ENCODE measurements at regions not wholly inside any gene's neighbourhood (a gene's known extent, or its start where the extent isn't known, plus 50 kb on each side); places are given as distances from the start of the nearest gene placed in this dataset.

DNA sequence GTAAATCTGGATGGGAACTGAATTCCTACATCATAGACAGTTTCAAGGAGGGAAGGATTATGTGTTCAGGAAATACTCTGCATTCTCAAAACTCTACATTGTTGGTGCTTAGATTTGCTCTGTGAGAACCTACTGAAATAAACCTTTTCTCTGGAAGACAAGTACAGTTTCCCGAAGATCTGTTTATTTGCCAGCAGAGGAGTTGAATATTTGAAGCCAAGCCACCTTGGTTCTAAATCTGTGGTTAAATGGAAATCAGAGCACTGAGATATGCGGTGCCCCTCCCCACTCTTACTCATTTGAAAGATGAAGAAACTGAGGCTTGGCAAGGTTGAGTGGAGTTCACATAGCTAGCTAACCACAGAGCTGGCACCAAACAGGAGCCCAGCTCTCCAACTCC is 146.3 kb upstream of the CTAGE1 start:
- peak overlapping the region in 1 of 2 experiments; percentile 39; a peak in 2 of 6 replicates for H3K27ac ChIP-seq
- no peak for ATAC-seq
- H3K4me1 ChIP-seq = peaks cover 19% of the 10 kb centered on the region
- no peaks in the 10 kb centered on the region for H3K9me3 ChIP-seq
- H3K4me3 ChIP-seq = no peak overlapping the region
- no peak for DNase-seq (ENCODE audit: low read depth in 1 of 2, low spot score in 1 of 2)
- POLR2A ChIA-PET = no interaction called here
- TF ChIP-seq CEBPB (IDR thresholded peaks at IDR 0.05) = no peak
- no peak for TF ChIP-seq SMC3 (IDR thresholded peaks at IDR 0.05)
- TF ChIP-seq, protein P1, sequence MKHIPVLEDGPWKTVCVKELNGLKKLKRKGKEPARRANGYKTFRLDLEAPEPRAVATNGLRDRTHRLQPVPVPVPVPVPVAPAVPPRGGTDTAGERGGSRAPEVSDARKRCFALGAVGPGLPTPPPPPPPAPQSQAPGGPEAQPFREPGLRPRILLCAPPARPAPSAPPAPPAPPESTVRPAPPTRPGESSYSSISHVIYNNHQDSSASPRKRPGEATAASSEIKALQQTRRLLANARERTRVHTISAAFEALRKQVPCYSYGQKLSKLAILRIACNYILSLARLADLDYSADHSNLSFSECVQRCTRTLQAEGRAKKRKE (CRISPR knock-in tag; IDR thresholded peaks at IDR 0.05; ENCODE audit: low read depth) = no peak
- no peak for TF ChIP-seq PHF8 (IDR thresholded peaks at IDR 0.05; ENCODE audit: borderline replicate concordance, low read depth)
- no peak for TF ChIP-seq NR3C1 (IDR thresholded peaks at IDR 0.05)
- TF ChIP-seq ZFP36 (IDR thresholded peaks at IDR 0.05; ENCODE audit: borderline replicate concordance, partially characterized antibody) = no peak
- no peak for TF ChIP-seq JUN (IDR thresholded peaks at IDR 0.05)
- TF ChIP-seq RFX5 (IDR thresholded peaks at IDR 0.05) = no peak
- TF ChIP-seq HOXA7 (CRISPR knock-in tag; IDR thresholded peaks at IDR 0.05) = no peak
- CTCF ChIA-PET = interaction anchor here (0.6 to 1.4 kb wide), 6 partner anchors 10 to 671 kb away, joined by 3 to 5 read pairs (median 4); no protein-coding TSS in a partner anchor
- no peak for FAIRE-seq
- H3K4me2 ChIP-seq = no peak overlapping the region
- WGBS (ENCODE audit: missing lambda C conversion rate) = 77% methylated on average over 2 of the region's 2 CpGs

- no peak overlapping the region; a peak in 1 of 6 replicates for H3K27ac ChIP-seq
- POLR2A ChIA-PET = no interaction called here
Observed at GRCh38 chr18:22566703-22567420, 149.1 kb upstream of the CTAGE1 start.

GRCh38 chr18:22567794-22568193 is 150.1 kb upstream of the CTAGE1 start:
- ATAC-seq = no peak
- no peak overlapping the region for H3K4me2 ChIP-seq
- FAIRE-seq = no peak
- H3K4me1 ChIP-seq = peaks cover 10% of the 10 kb centered on the region
- no peak overlapping the region for H3K27ac ChIP-seq
- no peak overlapping the region for H3K4me3 ChIP-seq
- no peak for DNase-seq (ENCODE audit: low read depth in 1 of 2, low spot score in 1 of 2)
- no peaks in the 10 kb centered on the region for H3K9me3 ChIP-seq
- ChIA-PET CTCF (no interaction called here), POLR2A (no interaction called here)
- no peak for TF ChIP-seq BHLHE40 (IDR thresholded peaks at IDR 0.05; ENCODE audit: low read depth, low read length)
- no peak for TF ChIP-seq MYC (IDR thresholded peaks at IDR 0.05; ENCODE audit: borderline replicate concordance, low read length)
- no peak for TF ChIP-seq JUNB (IDR thresholded peaks at IDR 0.05)
- no peak for TF ChIP-seq FOSB (CRISPR knock-in tag; IDR thresholded peaks at IDR 0.05)
- no peak for TF ChIP-seq JUN (IDR thresholded peaks at IDR 0.05)
- TF ChIP-seq ZC3H11A (IDR thresholded peaks at IDR 0.05) = no peak
- no peak for TF ChIP-seq POLR2AphosphoS2 (conservative IDR thresholded peaks at IDR 0.05; ENCODE audit: low read length)
- no peak for TF ChIP-seq MAZ (IDR thresholded peaks at IDR 0.05; ENCODE audit: borderline replicate concordance, low read depth, low read length)
- no peak for TF ChIP-seq HEYL (CRISPR knock-in tag; IDR thresholded peaks at IDR 0.05)
- TF ChIP-seq, protein P2, sequence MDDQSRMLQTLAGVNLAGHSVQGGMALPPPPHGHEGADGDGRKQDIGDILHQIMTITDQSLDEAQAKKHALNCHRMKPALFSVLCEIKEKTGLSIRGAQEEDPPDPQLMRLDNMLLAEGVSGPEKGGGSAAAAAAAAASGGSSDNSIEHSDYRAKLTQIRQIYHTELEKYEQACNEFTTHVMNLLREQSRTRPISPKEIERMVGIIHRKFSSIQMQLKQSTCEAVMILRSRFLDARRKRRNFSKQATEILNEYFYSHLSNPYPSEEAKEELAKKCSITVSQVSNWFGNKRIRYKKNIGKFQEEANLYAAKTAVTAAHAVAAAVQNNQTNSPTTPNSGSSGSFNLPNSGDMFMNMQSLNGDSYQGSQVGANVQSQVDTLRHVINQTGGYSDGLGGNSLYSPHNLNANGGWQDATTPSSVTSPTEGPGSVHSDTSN (IDR thresholded peaks at IDR 0.05) = no peak
- TF ChIP-seq, protein P3, sequence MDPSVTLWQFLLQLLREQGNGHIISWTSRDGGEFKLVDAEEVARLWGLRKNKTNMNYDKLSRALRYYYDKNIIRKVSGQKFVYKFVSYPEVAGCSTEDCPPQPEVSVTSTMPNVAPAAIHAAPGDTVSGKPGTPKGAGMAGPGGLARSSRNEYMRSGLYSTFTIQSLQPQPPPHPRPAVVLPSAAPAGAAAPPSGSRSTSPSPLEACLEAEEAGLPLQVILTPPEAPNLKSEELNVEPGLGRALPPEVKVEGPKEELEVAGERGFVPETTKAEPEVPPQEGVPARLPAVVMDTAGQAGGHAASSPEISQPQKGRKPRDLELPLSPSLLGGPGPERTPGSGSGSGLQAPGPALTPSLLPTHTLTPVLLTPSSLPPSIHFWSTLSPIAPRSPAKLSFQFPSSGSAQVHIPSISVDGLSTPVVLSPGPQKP (IDR thresholded peaks at IDR 0.05; ENCODE audit: low read depth, low read length) = no peak
- no peak for TF ChIP-seq EHMT2 (IDR thresholded peaks at IDR 0.05; ENCODE audit: low read depth)
- no peak for TF ChIP-seq TP53 (CRISPR knock-in tag; IDR thresholded peaks at IDR 0.05)
- TF ChIP-seq SMC3 (IDR thresholded peaks at IDR 0.05) = no peak
- TF ChIP-seq HDAC2 (IDR thresholded peaks at IDR 0.05) = no peak

More at GRCh38 chr18:22566703-22567420, 149.1 kb upstream of the CTAGE1 start:
- Histone ChIP-seq H3K4me2 (no peak overlapping the region), H3K4me3 (no peak overlapping the region), H3K4me1 (peaks cover 13% of the 10 kb centered on the region), H3K9me3 (no peaks in the 10 kb centered on the region)
- no peak for ATAC-seq
- CTCF ChIA-PET = no interaction called here
- no peak for DNase-seq (ENCODE audit: low read depth in 1 of 2, low spot score in 1 of 2)
- WGBS (ENCODE audit: missing lambda C conversion rate) = 63% methylated on average over 3 of the region's 3 CpGs
- TF ChIP-seq RARB (CRISPR knock-in tag; IDR thresholded peaks at IDR 0.05) (no peak), SREBF2 (IDR thresholded peaks at IDR 0.05) (no peak), POLR2A (IDR thresholded peaks at IDR 0.05; ENCODE audit: low read length) (no peak), CHD4 (IDR thresholded peaks at IDR 0.05; ENCODE audit: borderline replicate concordance) (no peak), FOSL2 (IDR thresholded peaks at IDR 0.05) (no peak), FOSL2 (CRISPR knock-in tag; IDR thresholded peaks at IDR 0.05) (no peak), NFE2L2 (conservative IDR thresholded peaks at IDR 0.05; ENCODE audit: low read length) (no peak), ZNF302 (CRISPR knock-in tag; IDR thresholded peaks at IDR 0.05) (no peak), PHF8 (IDR thresholded peaks at IDR 0.05; ENCODE audit: borderline replicate concordance, low read depth) (no peak)
- TF ChIP-seq, protein P4, sequence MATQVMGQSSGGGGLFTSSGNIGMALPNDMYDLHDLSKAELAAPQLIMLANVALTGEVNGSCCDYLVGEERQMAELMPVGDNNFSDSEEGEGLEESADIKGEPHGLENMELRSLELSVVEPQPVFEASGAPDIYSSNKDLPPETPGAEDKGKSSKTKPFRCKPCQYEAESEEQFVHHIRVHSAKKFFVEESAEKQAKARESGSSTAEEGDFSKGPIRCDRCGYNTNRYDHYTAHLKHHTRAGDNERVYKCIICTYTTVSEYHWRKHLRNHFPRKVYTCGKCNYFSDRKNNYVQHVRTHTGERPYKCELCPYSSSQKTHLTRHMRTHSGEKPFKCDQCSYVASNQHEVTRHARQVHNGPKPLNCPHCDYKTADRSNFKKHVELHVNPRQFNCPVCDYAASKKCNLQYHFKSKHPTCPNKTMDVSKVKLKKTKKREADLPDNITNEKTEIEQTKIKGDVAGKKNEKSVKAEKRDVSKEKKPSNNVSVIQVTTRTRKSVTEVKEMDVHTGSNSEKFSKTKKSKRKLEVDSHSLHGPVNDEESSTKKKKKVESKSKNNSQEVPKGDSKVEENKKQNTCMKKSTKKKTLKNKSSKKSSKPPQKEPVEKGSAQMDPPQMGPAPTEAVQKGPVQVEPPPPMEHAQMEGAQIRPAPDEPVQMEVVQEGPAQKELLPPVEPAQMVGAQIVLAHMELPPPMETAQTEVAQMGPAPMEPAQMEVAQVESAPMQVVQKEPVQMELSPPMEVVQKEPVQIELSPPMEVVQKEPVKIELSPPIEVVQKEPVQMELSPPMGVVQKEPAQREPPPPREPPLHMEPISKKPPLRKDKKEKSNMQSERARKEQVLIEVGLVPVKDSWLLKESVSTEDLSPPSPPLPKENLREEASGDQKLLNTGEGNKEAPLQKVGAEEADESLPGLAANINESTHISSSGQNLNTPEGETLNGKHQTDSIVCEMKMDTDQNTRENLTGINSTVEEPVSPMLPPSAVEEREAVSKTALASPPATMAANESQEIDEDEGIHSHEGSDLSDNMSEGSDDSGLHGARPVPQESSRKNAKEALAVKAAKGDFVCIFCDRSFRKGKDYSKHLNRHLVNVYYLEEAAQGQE (IDR thresholded peaks at IDR 0.05) = no peak
- TF ChIP-seq, protein P5, sequence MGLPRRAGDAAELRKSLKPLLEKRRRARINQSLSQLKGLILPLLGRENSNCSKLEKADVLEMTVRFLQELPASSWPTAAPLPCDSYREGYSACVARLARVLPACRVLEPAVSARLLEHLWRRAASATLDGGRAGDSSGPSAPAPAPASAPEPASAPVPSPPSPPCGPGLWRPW (IDR thresholded peaks at IDR 0.05) = no peak
- no peak for FAIRE-seq
